ENCODE measurements at regions not wholly inside any gene's neighbourhood (a gene's known extent, or its start where the extent isn't known, plus 50 kb on each side); places are given as distances from the start of the nearest gene placed in this dataset.

DNA sequence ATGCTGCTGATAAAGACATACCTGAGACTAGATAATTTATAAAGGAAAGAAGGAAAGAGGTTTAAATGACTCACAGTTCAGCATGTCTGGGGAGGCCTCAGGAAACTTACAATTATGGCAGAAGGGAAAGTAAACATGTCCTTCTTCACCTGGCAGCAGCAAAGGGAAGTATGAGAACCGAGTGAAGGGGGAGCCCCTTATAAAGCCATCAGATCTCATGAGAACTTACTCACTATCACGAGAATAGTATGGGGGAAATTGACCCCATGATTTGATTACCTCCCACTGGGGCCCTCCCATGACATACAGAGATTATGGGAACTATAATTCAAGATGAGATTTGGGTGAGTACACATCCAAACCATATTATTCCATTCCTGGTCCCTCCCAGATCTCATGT is 154.4 kb downstream of the FASLG start:
- Histone ChIP-seq H3K79me1 (ENCODE audit: low read depth, low read length) (no peaks in the 10 kb centered on the region), H3K79me2 (ENCODE audit: control insufficient read depth in 1 of 2, insufficient read depth in 2 of 2, low read length in 2 of 2) (no peaks in the 10 kb centered on the region), H3K14ac (ENCODE audit: insufficient read length) (no peak overlapping the region), H4K5ac (ENCODE audit: insufficient read length, low read depth, low read length) (no peak overlapping the region), H3K27me3 (replicated peaks in 1 of 4; ENCODE audit: control insufficient read depth in 3 of 4, extremely low read depth in 1 of 4, insufficient read depth in 3 of 4, low read length in 3 of 4) (no peaks in the 10 kb centered on the region), H2AK5ac (ENCODE audit: low read depth, low read length) (no peak overlapping the region), H3K9me3 (ENCODE audit: insufficient read depth in 2 of 2, low read depth in 1 of 2, low read length in 1 of 2) (peaks cover 9 to 15% of the 10 kb centered on the region in 2 experiments), H3K18ac (ENCODE audit: extremely low read depth, low read length) (no peak overlapping the region), H3K23me2 (ENCODE audit: low read depth, low read length) (no peaks in the 10 kb centered on the region), H2AFZ (ENCODE audit: low read length) (no peak overlapping the region), H3K36me3 (ENCODE audit: control insufficient read depth in 2 of 4, insufficient read depth in 4 of 4, low read length in 3 of 4) (0 out of 8 replicates have a peak, but pooled peaks cover 0 to 2% (median 0%) of the 10 kb centered on the region in 4 experiments), H3K4ac (replicated peaks; ENCODE audit: insufficient read length, low read depth, low read length) (no peak overlapping the region), H3K4me2 (ENCODE audit: insufficient read depth in 1 of 2, low read depth in 2 of 2, low read length in 2 of 2) (no peak overlapping the region), H4K8ac (ENCODE audit: extremely low read depth, insufficient read depth, low read length) (no peak overlapping the region), H4K91ac (replicated peaks; ENCODE audit: insufficient read length, low read length) (no peak overlapping the region), H3K56ac (replicated peaks; ENCODE audit: insufficient read length, low read depth, low read length) (no peak overlapping the region), H2BK5ac (ENCODE audit: low read depth, low read length) (no peak overlapping the region), H2BK120ac (replicated peaks; ENCODE audit: low read depth, low read length) (no peak overlapping the region), H3K23ac (ENCODE audit: insufficient read length) (no peak overlapping the region), H3K9ac (replicated peaks in 1 of 4; ENCODE audit: extremely low read depth in 1 of 4, low read depth in 3 of 4, low read length in 3 of 4) (no peak overlapping the region), H2BK12ac (ENCODE audit: low read depth, low read length) (no peak overlapping the region), H3K4me1 (replicated peaks in 1 of 4; ENCODE audit: control insufficient read depth in 3 of 4, insufficient read depth in 4 of 4, low read length in 3 of 4) (no peaks in the 10 kb centered on the region), H2BK20ac (ENCODE audit: low read length) (no peak overlapping the region), H2BK15ac (ENCODE audit: low read length) (no peak overlapping the region), H4K20me1 (replicated peaks in 1 of 2; ENCODE audit: control insufficient read depth in 1 of 2, insufficient read depth in 2 of 2, low read length in 2 of 2) (no peaks in the 10 kb centered on the region), H3K4me3 (ENCODE audit: extremely low read depth in 1 of 4, insufficient read depth in 2 of 4, low read depth in 3 of 4, low read length in 4 of 4) (no peak overlapping the region), H3K27ac (ENCODE audit: low read depth, low read length) (no peak overlapping the region)
- CTCF ChIA-PET (ENCODE audit: partially characterized antibody), result interaction anchor here (1.3 kb wide), 1 partner anchor 389 kb away, joined by 8 read pairs; no protein-coding TSS in a partner anchor
- no peak for FAIRE-seq
- DNase-seq (ENCODE audit: low read depth in 1 of 2, low spot score in 2 of 2), result no peak
- TF ChIP-seq POLR2AphosphoS5 (IDR thresholded peaks at IDR 0.05; ENCODE audit: low read depth, low read length) (no peak), TAF1 (IDR thresholded peaks at IDR 0.05; ENCODE audit: low read depth, low read length) (no peak), TEAD4 (IDR thresholded peaks at IDR 0.05; ENCODE audit: low read depth, low read length) (no peak), SP1 (IDR thresholded peaks at IDR 0.05; ENCODE audit: low read depth, low read length) (no peak), NRF1 (IDR thresholded peaks at IDR 0.05; ENCODE audit: low read depth, low read length) (no peak)
- POLR2A ChIA-PET (ENCODE audit: partially characterized antibody), result no interaction called here
- WGBS, 2 experiments (ENCODE audit: extremely low coverage in 1 of 2, insufficient coverage in 1 of 2, insufficient read length in 1 of 2, insufficient replicate concordance in 2 of 2, low coverage in 1 of 2, low lambda C conversion rate in 2 of 2, missing lambda C conversion rate in 1 of 2), result 67% methylated on average over 2 of the region's 2 CpGs; no CpG with 5 or more reads in 1 of the 2 experiments

Measured in H1 (cell line).